ENCODE measurements at regions not wholly inside any gene's neighbourhood (a gene's known extent, or its start where the extent isn't known, plus 50 kb on each side); places are given as distances from the start of the nearest gene placed in this dataset.

DNA sequence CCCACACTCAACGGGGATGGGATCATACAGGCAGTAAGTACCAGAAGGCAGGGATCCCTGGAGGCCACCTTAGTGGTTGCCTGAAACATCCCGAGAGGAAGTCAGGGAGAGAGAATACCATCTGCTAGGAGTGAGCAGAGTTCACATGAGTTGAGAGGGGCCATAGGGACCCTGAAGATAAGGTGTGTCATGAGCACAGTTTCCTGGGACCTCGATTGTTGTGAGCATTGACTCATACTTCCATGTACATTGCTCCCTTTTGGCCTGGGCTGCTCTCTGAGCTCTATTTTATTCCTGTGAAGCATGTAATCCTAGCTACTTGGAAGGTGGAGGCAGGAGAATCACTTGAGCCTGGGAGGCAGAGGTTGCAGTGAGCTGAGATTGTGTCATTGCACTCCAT is 120.5 kb downstream of the TBC1D30 start:
- H3K27me3 Mint-ChIP-seq (ENCODE audit: low read depth): no peaks in the 10 kb centered on the region
- H3K4me1 Mint-ChIP-seq: peaks cover 13% of the 10 kb centered on the region
- DNase-seq (ENCODE audit: low read depth, low spot score): no peak
- no peak overlapping the region for H3K4me3 Mint-ChIP-seq
- H3K9me3 Mint-ChIP-seq: no peaks in the 10 kb centered on the region
- TF ChIP-seq, protein P1, sequence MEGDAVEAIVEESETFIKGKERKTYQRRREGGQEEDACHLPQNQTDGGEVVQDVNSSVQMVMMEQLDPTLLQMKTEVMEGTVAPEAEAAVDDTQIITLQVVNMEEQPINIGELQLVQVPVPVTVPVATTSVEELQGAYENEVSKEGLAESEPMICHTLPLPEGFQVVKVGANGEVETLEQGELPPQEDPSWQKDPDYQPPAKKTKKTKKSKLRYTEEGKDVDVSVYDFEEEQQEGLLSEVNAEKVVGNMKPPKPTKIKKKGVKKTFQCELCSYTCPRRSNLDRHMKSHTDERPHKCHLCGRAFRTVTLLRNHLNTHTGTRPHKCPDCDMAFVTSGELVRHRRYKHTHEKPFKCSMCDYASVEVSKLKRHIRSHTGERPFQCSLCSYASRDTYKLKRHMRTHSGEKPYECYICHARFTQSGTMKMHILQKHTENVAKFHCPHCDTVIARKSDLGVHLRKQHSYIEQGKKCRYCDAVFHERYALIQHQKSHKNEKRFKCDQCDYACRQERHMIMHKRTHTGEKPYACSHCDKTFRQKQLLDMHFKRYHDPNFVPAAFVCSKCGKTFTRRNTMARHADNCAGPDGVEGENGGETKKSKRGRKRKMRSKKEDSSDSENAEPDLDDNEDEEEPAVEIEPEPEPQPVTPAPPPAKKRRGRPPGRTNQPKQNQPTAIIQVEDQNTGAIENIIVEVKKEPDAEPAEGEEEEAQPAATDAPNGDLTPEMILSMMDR (conservative IDR thresholded peaks at IDR 0.05): no peak
- no peaks in the 10 kb centered on the region for H3K36me3 Mint-ChIP-seq (ENCODE audit: low read depth)
- peak overlapping the region; percentile 12 for H3K27ac Mint-ChIP-seq (ENCODE audit: unreplicated experiment)

- H3K4me1 Mint-ChIP-seq: peaks cover 13% of the 10 kb centered on the region
- H3K27ac Mint-ChIP-seq (ENCODE audit: unreplicated experiment): peak overlapping the region; percentile 44
- H3K36me3 Mint-ChIP-seq (ENCODE audit: low read depth): no peaks in the 10 kb centered on the region
- TF ChIP-seq, protein P1 (conservative IDR thresholded peaks at IDR 0.05): no peak
- H3K4me3 Mint-ChIP-seq: no peak overlapping the region
- H3K27me3 Mint-ChIP-seq (ENCODE audit: low read depth): no peaks in the 10 kb centered on the region
- H3K9me3 Mint-ChIP-seq: no peaks in the 10 kb centered on the region
- peak; percentile 32 for DNase-seq (ENCODE audit: low read depth, low spot score)
Measured at GRCh38 chr12:64946132-64946829, 121.8 kb downstream of the TBC1D30 start.

DNA sequence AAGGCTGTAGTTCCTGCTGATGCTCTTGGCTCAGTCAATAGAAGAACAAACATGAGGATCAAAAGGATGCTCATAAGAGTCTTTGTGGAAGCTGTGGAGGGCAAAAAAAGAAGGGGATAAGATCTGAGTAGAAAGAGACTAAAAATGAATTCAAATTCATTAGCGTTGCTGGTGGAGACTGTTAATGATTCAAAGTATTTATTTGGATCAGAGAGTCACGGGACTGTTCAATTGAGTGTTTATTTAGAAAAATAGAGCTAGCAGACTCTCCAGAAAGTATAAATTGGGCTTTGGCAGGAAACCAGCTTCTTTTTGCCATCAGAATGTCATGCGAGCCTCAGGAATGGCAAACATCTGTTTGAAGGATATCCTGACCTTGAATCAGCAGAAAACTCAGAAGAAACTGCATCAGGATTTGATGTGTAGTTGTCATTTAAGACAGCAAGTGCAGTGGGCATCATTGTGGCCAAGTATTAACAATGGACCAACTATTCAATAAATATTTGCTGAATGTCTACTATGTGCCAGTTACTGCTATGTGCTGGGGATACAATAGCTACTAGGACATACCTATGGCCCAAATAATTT is 126.4 kb downstream of the TBC1D30 start:
- DNase-seq (ENCODE audit: low read depth, low spot score): no peak
- Mint-ChIP-seq H3K27ac (ENCODE audit: unreplicated experiment) (no peak overlapping the region), H3K4me1 (peaks cover 17% of the 10 kb centered on the region), H3K4me3 (no peak overlapping the region), H3K27me3 (ENCODE audit: low read depth) (no peaks in the 10 kb centered on the region), H3K9me3 (no peaks in the 10 kb centered on the region), H3K36me3 (ENCODE audit: low read depth) (no peaks in the 10 kb centered on the region)
- TF ChIP-seq, protein P1 (conservative IDR thresholded peaks at IDR 0.05): no peak

DNA sequence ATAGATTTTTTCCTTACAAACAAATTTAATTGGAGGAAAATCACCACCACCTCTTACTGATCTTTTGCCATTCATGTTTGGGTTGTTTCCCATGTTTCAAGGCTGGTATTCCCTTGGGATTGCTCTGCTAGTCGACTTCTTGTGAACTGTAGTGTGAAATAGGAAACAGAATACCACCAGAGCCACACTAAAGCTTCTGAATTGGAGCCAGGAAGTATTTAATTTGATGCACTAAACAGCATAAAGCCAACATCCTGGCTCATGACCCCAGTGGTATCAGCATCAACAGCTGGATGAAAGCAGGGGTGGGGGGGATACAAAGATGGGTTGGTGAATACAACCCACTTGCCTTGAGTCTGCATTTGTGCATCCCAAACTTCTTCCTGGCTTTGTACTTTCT is 127.5 kb downstream of the TBC1D30 start:
- TF ChIP-seq, protein P1 (conservative IDR thresholded peaks at IDR 0.05): no peak
- no peaks in the 10 kb centered on the region for H3K9me3 Mint-ChIP-seq
- H3K4me1 Mint-ChIP-seq: peaks cover 10% of the 10 kb centered on the region
- DNase-seq (ENCODE audit: low read depth, low spot score): no peak
- no peaks in the 10 kb centered on the region for H3K36me3 Mint-ChIP-seq (ENCODE audit: low read depth)
- no peak overlapping the region for H3K4me3 Mint-ChIP-seq
- H3K27me3 Mint-ChIP-seq (ENCODE audit: low read depth): no peaks in the 10 kb centered on the region
- no peak overlapping the region for H3K27ac Mint-ChIP-seq (ENCODE audit: unreplicated experiment)

DNA sequence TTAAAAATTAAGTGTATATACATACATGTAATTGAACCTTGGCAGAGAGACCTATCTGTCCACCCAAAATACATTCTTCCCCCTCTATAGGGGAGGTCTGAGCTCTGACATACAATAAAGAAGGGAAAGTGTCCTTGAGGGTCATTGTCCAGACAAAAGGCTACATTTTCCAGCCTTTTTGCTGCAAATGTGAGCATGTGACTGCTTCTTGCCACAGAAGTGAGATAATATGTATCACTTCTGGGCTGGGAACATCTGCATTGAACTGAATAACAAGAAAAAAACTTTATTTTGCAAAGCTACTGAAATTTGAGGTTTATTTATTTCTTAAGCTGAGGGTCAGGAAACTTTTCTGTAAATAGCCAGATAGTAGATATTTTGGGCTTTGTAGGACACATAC is 131.3 kb downstream of the TBC1D30 start:
- DNase-seq (ENCODE audit: low read depth, low spot score): no peak
- no peak overlapping the region for H3K4me3 Mint-ChIP-seq
- TF ChIP-seq, protein P1 (conservative IDR thresholded peaks at IDR 0.05): no peak
- no peaks in the 10 kb centered on the region for H3K36me3 Mint-ChIP-seq (ENCODE audit: low read depth)
- no peak overlapping the region for H3K27ac Mint-ChIP-seq (ENCODE audit: unreplicated experiment)
- no peaks in the 10 kb centered on the region for H3K9me3 Mint-ChIP-seq
- peaks cover 9% of the 10 kb centered on the region for H3K4me1 Mint-ChIP-seq
- no peaks in the 10 kb centered on the region for H3K27me3 Mint-ChIP-seq (ENCODE audit: low read depth)
